Activated CD4-positive, CD25-positive, alpha-beta regulatory T cell treated with anti-CD3 and anti-CD28 coated beads, Interleukin-2, amount 50 U/mL, for 24 hours (primary cell): ENCODE measurements at regions not wholly inside any gene's neighbourhood (a gene's known extent, or its start where the extent isn't known, plus 50 kb on each side); places are given as distances from the start of the nearest gene placed in this dataset.

ENCODE experiments used
- ATAC-seq, 2 donors: fragments of 150-1000 bp; cut with Tn5 transposase; one replicate each; pipeline ENCODE4 v1.10.0; 2021; ENCODE audit warnings: mild to moderate bottlenecking in 1 of 2, moderate library complexity in 1 of 2

GRCh38 chr16:65469116-65469515 lies 347.3 kb upstream of the CDH11 start:
- no peak for ATAC-seq

GRCh38 chr16:65468133-65468532 lies 346.3 kb upstream of the CDH11 start:
- no peak for ATAC-seq

GRCh38 chr16:65463652-65464260 lies 341.9 kb upstream of the CDH11 start:
- ATAC-seq: no peak

GRCh38 chr16:65457084-65457483 lies 335.2 kb upstream of the CDH11 start:
- ATAC-seq: no peak

- ATAC-seq: no peak
Observed at GRCh38 chr16:65455761-65456160, 333.9 kb upstream of the CDH11 start.

- no peak for ATAC-seq
Observed at GRCh38 chr16:65453646-65454045, 331.8 kb upstream of the CDH11 start.

GRCh38 chr16:65449526-65449925 lies 327.7 kb upstream of the CDH11 start:
- ATAC-seq: no peak

GRCh38 chr16:65446427-65446826 lies 324.6 kb upstream of the CDH11 start:
- no peak for ATAC-seq

- no peak for ATAC-seq
Observed at GRCh38 chr16:65445313-65446260, 323.7 kb upstream of the CDH11 start.

- ATAC-seq: no peak
Observed at GRCh38 chr16:65441501-65441900, 319.6 kb upstream of the CDH11 start.

- no peak for ATAC-seq
Observed at GRCh38 chr16:65429504-65430181, 307.8 kb upstream of the CDH11 start.

- ATAC-seq: no peak
Observed at GRCh38 chr16:65426484-65426883, 304.6 kb upstream of the CDH11 start.

- no peak for ATAC-seq
Observed at GRCh38 chr16:65422934-65423333, 301.1 kb upstream of the CDH11 start.

- no peak for ATAC-seq
Observed at GRCh38 chr16:65421596-65421995, 299.7 kb upstream of the CDH11 start.

- no peak for ATAC-seq
Observed at GRCh38 chr16:65418435-65418834, 296.6 kb upstream of the CDH11 start.

GRCh38 chr16:65415460-65415859 lies 293.6 kb upstream of the CDH11 start:
- ATAC-seq: no peak

GRCh38 chr16:65414284-65414984 lies 292.6 kb upstream of the CDH11 start:
- no peak for ATAC-seq

- no peak for ATAC-seq
Observed at GRCh38 chr16:65413861-65414260, 292.0 kb upstream of the CDH11 start.

GRCh38 chr16:65410801-65411200 lies 288.9 kb upstream of the CDH11 start:
- no peak for ATAC-seq

GRCh38 chr16:65409510-65409909 lies 287.6 kb upstream of the CDH11 start:
- no peak for ATAC-seq

- no peak for ATAC-seq
Observed at GRCh38 chr16:65406933-65407332, 285.1 kb upstream of the CDH11 start.

GRCh38 chr16:65406116-65406515 lies 284.3 kb upstream of the CDH11 start:
- ATAC-seq: no peak

- ATAC-seq: no peak
Observed at GRCh38 chr16:65394281-65394680, 272.4 kb upstream of the CDH11 start.
